NCI-H1417 (cell line): ENCODE measurements at regions not wholly inside any gene's neighbourhood (a gene's known extent, or its start where the extent isn't known, plus 50 kb on each side); places are given as distances from the start of the nearest gene placed in this dataset.
"Not testable (repeated sequence)": the region's sequence is repeated elsewhere in the genome, so short reads cannot be mapped to it uniquely, and the experiment has no call there.

ENCODE experiments used
- DNase-seq, 3 experiments: peaks; one replicate each; lab custom pipeline; 2025; lab: John Stamatoyannopoulos, UW

DNA sequence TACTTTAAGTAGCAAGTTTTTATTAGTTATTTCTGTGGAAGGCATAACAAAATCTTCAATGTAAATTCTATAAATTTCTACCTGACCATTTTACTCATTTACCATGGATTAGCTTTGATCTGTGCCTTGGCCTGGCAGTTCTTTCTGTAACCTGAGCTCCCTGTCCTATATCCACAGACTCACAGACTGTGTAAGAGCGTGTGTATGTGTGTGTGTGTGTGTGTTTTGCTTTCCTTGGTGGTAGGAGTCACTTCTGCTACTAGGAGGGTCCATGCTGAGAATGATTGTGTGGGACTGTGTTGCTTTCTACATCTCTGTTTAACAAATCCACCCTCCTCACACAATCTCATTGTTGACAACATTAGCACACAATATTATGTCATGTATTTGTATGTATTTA, 221.2 kb upstream of the PELI2 start:
- no peak for DNase-seq

DNA sequence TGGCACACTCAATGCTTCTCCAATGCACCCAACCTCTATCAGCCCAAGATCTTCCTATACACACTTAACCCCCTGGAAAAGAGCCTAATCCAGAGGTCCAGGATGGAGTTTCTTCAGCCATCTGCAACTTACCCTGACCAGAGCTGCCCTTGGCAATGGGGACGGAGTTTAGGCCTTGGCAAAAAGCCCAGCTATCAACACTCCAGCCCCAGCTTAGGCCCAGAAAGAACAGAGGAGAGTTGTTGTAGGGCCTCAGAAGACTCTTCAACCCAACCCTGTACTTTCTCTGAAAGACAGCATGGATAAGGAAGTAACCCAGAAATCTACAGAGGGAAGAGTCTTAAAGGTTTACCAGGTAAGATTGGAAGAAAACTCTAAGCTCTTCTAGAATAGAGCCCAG, 219.3 kb upstream of the PELI2 start:
- DNase-seq, result no peak

DNA sequence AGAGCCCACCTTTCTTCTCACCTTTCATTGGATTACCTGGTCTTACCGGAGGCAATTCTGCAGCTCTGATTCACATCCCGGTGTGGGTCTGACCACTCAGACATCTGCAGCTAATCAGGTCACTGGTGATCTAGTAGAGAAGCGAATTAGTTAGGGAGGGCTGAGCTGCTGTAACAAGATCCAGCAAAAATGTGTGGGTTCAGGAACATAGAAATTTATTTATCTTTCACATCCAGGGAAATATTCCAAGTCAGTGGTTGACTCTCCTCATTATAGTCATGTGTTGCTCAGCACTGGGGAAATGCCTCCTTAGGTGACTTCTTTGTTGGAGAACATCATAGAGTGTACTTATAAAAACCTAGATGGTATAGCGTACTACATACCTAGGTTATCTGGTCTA, 218.7 kb upstream of the PELI2 start:
- DNase-seq, result no peak

GRCh38 chr14:55900749-55901148, 217.5 kb upstream of the PELI2 start:
- no peak for DNase-seq

DNA sequence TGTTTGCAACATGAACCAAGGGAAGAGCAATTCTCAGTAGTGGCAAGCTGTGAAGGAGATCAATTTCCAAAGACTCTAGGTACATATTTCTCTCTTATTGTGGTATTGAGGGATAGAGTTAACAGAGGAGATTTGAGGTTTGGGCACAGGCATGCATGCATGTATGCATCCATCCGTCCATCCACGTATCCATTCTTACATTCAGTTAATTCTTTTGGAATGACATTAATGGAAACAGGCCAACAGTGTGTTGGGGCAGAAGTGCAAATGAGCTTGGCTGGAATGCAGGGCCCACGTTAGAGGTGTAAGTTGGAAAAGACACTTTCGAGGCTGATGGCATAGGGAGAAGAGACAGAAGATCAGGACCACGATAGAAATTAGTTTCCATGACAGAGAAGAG, 216.9 kb upstream of the PELI2 start:
- no peak for DNase-seq

DNA sequence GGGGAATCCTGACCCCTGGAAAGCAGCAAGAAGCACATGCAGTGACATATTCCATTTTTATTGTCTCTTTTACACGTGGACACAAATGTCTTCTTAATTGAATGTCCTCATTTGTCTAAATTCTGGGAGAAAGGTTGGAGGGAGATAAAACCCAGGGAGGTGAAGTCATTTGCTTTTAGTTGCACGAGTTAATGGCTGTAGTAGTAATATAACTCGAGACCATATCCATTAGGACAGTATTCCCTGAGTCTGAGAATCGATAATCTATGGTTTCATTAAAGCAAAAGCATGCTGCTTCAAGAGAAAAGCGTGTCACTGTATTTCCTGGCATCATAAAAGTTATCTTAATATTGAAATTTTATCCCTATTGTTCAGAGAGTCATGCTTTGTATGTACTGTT, 216.0 kb upstream of the PELI2 start:
- no peak for DNase-seq

GRCh38 chr14:55904086-55904485, 214.1 kb upstream of the PELI2 start:
- no peak for DNase-seq

- no peak for DNase-seq
Observed at GRCh38 chr14:55908106-55908505, 210.1 kb upstream of the PELI2 start.

DNA sequence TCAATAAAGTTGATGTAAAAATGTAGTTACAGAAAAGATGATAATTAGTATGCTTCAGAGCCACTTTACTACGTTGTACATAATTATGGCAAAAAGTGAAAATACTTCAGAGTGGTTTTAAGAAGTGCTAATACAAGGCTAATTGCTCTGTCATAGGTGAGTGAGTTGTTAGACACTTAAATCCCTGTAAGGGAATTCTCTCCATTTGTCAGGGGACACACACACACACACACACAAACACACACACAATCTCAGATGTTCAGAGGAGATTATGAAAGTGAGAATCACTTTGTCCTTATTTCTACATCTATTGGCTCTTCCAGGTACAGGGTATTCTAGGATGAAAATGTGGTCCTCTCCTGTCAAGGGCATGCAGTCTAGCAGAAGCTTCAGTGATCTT, 208.3 kb upstream of the PELI2 start:
- DNase-seq, result no peak

- peak in 1 of 3 experiments; percentile 38 for DNase-seq
Observed at GRCh38 chr14:55910601-55911243, 207.5 kb upstream of the PELI2 start.

- DNase-seq, result peak in 1 of 3 experiments; percentile 27
Observed at GRCh38 chr14:55911776-55912175, 206.4 kb upstream of the PELI2 start.

DNA sequence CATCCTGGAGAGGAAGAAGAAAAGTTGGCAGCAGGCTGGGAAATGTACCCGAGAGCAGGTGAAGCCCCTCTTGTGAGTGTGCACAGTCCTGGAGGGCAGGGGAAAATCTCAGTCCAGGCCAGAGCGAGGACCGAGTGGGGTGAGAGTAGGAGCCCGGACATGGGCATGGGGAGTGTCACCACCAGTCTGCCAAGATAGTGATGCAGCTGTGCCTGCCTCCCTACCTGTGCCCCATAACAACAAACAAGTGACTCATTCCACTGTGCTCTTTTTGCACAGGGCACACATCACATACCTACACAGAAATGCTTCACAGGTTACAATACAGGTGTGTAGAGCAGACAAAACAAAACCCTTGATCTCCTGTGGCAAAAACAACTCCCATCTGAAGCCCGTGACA, 205.9 kb upstream of the PELI2 start:
- no peak for DNase-seq

DNA sequence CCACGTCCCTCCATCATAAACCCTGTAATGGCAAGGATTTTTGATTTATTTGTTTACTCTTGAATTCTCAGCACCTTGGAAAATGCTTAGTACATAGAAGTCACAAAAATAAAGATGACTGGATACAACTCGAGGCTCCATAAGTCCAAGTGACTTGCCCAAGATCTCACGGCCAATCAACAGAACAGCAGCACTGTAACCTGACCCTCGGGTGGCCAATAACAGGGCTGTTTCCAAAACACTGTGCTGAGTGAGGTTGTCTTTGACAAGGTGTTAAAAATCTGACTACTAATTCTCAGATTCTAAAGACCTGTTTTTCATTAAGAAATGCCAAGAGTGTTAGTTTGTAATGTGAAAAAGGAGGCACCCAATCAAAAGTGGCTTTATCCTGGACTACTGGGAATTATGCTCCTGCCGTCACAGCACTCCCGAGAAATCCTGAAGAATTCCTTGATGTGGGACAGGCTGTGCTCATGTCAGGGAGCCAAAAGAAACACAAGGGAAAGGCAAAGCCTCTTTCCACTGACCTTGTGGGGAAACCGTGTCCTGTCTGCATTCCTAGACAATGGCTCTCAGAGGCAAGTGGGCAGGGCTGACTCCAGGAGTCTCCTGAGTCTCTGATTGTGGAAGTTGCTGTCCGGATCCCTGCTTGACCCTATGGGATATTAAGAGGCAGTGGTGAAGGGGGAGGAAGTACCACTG, 204.7 kb upstream of the PELI2 start:
- no peak for DNase-seq

DNA sequence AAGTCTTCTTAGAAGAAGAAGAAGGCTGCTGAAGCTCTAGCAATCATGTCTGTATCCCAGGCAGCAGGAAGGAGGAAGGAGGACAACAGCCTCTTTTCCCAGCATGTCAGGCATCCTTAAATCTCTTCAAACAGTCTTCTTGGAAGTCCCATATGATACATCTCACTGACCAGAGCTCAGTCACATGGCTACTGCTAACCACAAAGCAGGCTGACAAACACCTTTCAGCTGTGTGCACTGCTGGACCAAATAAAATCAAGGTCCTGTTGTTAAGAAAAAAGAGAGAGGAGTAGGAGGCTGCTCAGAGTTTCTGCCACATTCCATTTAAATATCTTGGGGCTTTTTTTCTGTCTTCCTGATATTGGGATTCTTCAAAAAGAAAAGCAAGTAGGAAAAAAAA, 203.4 kb upstream of the PELI2 start:
- no peak for DNase-seq

DNA sequence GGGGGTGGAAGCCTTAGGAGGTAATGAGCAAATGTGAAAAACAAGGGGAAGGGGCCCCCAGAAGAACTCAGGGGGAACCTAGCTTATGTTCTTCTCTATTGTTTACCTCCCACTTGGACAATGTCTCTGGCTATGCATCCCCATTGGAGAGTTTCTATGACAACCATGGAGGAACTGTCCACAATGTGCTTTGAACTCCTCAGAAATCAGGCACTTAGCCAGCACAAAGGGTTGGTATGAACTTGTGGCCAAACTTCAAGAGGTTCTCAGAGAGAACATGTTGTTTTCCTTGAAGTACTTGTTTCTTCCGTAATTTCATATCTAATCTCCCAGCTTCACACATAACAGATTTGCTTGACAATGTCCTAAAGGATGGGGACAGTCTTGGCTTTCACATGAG, 202.8 kb upstream of the PELI2 start:
- DNase-seq, result no peak

GRCh38 chr14:55919800-55920199, 198.4 kb upstream of the PELI2 start:
- not testable (repeated sequence) for DNase-seq

DNA sequence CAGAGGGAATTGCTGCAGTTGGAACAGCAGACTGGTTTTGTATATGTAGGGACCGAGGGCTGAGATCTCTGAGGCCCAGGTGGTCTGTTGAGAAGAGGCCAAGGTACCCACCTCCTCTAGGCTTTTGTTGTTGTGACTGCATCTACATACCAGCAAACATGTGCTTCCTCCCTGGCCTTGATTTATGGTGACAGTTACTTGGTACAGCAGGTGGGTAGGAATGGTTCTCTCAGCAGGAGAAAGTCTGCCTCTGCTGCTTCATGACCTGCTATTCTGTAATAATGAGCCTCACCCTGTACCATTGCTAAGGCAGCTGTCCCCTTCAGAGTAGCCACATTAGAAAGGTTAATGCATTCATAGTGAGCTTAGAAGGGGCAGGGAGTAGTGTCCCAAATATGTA, 196.7 kb upstream of the PELI2 start:
- DNase-seq, result peak; percentile 60 to 92 (median 65)

DNA sequence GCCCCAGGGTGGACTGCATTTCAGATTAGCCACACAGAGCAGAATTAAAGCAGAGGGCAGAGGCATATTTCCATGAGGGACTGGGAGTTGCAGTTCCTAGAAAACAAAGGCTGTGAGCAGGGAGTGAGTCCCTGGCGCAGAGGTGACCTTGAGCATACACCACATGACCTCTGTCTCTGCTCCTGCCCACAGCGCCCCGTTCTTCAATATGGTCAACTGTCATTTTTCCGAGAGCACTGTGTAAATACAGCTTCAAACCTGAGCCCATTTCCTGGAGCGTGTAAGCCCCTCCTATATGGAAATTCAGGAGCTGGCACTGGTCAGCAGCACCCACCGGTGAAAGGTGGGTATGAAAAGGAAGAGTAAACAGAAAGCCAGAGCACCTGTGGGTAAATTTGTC, 192.2 kb upstream of the PELI2 start:
- peak; percentile 85 to 95 (median 89) for DNase-seq

GRCh38 chr14:55927028-55927427, 191.2 kb upstream of the PELI2 start:
- peak in 1 of 3 experiments; percentile 33 for DNase-seq

- DNase-seq, result peak in 1 of 3 experiments; percentile 19
Observed at GRCh38 chr14:55928276-55928675, 189.9 kb upstream of the PELI2 start.

DNA sequence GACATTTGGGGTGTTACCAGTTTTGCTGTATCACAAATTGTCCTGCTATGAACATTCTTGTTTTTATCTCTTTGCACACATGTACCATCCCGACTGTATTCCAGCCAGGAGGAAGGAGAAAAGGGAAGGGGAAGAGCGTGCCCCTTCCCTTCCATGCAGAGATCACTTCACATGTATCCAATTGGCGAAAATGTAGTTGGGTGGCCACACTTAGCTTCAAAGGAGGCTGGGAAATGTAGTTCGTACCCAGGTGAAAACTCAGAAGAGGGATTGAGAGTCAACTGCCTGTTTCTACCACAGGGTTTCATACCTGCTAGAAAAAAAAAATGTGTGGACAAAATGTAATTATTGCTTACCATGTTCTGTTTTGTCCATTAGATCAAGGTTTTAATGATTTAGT, 189.1 kb upstream of the PELI2 start:
- DNase-seq, result no peak

DNA sequence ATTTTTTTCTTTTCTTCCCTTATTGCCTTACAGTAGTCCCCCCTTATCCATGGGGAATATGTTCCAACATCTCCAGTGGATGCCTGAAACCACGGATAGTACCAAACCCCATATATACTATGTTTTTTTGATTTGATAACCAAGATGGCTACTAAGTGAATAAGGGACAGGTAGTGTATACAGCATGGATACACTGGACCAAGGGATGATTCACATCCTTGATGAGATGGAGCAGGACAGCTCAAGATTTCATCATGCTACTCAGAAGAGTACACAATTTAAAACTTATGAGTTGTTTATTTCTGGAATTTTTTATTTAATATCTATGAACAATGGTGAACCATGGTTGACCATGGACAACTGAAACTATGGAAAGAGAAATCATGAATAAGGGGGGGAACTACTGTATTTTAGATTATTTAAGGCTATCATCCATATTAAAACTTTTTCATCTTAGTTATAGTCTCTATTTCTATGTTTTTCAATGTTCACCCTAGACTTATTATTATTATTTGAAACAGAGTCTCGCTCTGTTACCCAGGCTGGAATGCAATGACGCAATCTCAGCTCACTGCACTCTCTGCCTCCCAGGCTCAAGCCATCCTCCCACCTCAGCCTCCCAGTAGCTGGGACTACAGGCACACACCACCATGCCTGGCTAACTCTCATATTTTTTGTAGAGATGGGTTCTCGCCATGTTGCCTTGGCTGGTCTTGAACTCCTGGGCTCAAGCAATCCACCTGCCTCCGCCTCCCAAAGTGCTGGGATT, 188.0 kb upstream of the PELI2 start:
- DNase-seq, result no peak

GRCh38 chr14:55936691-55937090, 181.5 kb upstream of the PELI2 start:
- DNase-seq, result no peak
